PC-3 (cell line): ENCODE measurements at regions not wholly inside any gene's neighbourhood (a gene's known extent, or its start where the extent isn't known, plus 50 kb on each side); places are given as distances from the start of the nearest gene placed in this dataset.

Experiments
- ATAC-seq: fragments of 200-7000 bp; cut with Tn5 transposase; 2 replicates; pipeline ENCODE4 v1.9.1; 2020; ENCODE audit warnings: mild to moderate bottlenecking, moderate library complexity
- BruUV-seq: library from RNA; stranded (reverse); fragments of 400-500 nt; replicated peaks from 2 replicates; lab custom pipeline; 2021; lab: Mats Ljungman, UMichigan
- CTCF ChIA-PET: fragments of 300-600 bp; sonication (Branson Sonifier 250); formaldehyde crosslinking; loops from one replicate; lab custom pipeline; 2022; ENCODE audit warnings: antibody characterized with exemption; lab: Charles Lee
- POLR2A ChIA-PET: fragments of 300-600 bp; sonication (Branson Sonifier 250); formaldehyde crosslinking; loops from one replicate; lab custom pipeline; 2022; ENCODE audit warnings: antibody characterized with exemption; ENCODE audit not compliant: unreplicated experiment; lab: Charles Lee
- DNase-seq: peaks from one replicate; pipeline ENCODE4 v3.0.0-alpha.2; 2015
- H2AFZ ChIP-seq: fragments of 300-600 bp; sonication (generic); 2 replicates; pipeline ENCODE4 v1.6.0; 2016; ENCODE audit warnings: antibody characterized with exemption, low read length
- H3F3A ChIP-seq: fragments of 300-600 bp; sonication (generic); one replicate; pipeline ENCODE4 v1.6.0; 2017; ENCODE audit warnings: antibody characterized with exemption, low read length, control low read depth, mild to moderate bottlenecking; ENCODE audit not compliant: unreplicated experiment
- H3K27ac ChIP-seq: fragments of 300-600 bp; sonication (generic); 2 replicates; pipeline ENCODE4 v1.5.1; 2016; ENCODE audit warnings: mild to moderate bottlenecking, low read length
- H3K27me3 ChIP-seq: fragments of 300-600 bp; sonication (generic); 2 replicates; pipeline ENCODE4 v1.6.1; 2016; ENCODE audit warnings: low read length, mixed read lengths
- H3K36me3 ChIP-seq: fragments of 300-600 bp; sonication (generic); 2 replicates; pipeline ENCODE4 v1.6.1; 2016; ENCODE audit warnings: low read depth, mixed run types, low read length, mixed read lengths
- H3K4me1 ChIP-seq: fragments of 300-600 bp; sonication (generic); 2 replicates; pipeline ENCODE4 v1.5.1; 2016; ENCODE audit warnings: low read length; ENCODE audit not compliant: insufficient read depth
- H3K4me2 ChIP-seq: fragments of 300-600 bp; sonication (generic); 2 replicates; pipeline ENCODE4 v1.6.0; 2016; ENCODE audit warnings: low read length
- H3K4me3 ChIP-seq: fragments of 300-600 bp; sonication (generic); 2 replicates; pipeline ENCODE4 v1.5.1; 2016; ENCODE audit warnings: mild to moderate bottlenecking, low read length, mixed read lengths
- H3K79me2 ChIP-seq: fragments of 300-600 bp; sonication (generic); 2 replicates; pipeline ENCODE4 v1.6.1; 2017; ENCODE audit warnings: low read length, mixed read lengths
- H3K9ac ChIP-seq: fragments of 300-600 bp; sonication (generic); 2 replicates; pipeline ENCODE4 v1.6.0; 2016; ENCODE audit warnings: mild to moderate bottlenecking, low read length
- H3K9me2 ChIP-seq: fragments of 300-600 bp; sonication (generic); replicated peaks from 2 replicates; pipeline ENCODE4 v1.6.1; 2016; ENCODE audit warnings: mixed run types, low read length, mixed read lengths
- H3K9me3 ChIP-seq: fragments of 300-600 bp; sonication (generic); 2 replicates; pipeline ENCODE4 v1.6.1; 2016; ENCODE audit warnings: low read length, mixed read lengths
- H4K20me1 ChIP-seq: fragments of 300-600 bp; sonication (generic); 2 replicates; pipeline ENCODE4 v1.6.1; 2016; ENCODE audit warnings: low read length, mixed read lengths
- EZH2 ChIP-seq: fragments of 300-600 bp; sonication (generic); IDR thresholded peaks from one replicate; pipeline ENCODE4 v1.6.1; 2017; ENCODE audit warnings: antibody characterized with exemption, mild to moderate bottlenecking, low read length; ENCODE audit not compliant: unreplicated experiment
- EZH2phosphoT487 ChIP-seq: fragments of 300-600 bp; sonication (generic); IDR thresholded peaks from 2 replicates; pipeline ENCODE4 v1.6.1; 2018; ENCODE audit warnings: mild to moderate bottlenecking, antibody characterized with exemption, low read length, borderline replicate concordance
- intact Hi-C: fragments of 100-400 bp; cut with micrococcal nuclease; formaldehyde crosslinking; loops from 2 replicates; pipeline ENCODE4 v1.9.0; 2023
- TF ChIP-seq, protein P1 (sequence below): fragments of 300-600 bp; sonication (generic); conservative IDR thresholded peaks from 2 replicates; pipeline ENCODE4 v1.5.1; 2017; ENCODE audit warnings: antibody characterized with exemption, low read depth, mild to moderate bottlenecking, low read length

DNA sequence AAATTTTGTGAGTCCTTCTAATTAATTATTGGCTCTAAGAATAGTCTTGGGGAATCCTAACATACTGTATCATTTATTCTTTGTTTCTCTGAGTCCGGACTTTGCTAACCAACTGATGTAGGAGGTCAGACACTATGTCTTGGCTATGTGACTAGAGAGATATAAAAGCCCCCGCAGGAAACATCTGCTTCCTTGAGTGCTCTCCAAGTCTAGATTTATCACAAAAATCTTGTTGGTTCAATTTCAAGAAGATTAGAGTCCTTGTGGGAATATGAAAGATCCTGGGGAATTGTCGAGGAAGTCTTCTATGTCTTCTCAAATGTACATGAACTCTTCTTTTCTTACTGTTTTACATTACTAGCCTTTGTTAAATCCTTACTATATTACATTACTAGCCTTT lies 1712.5 kb downstream of the NCAM2 start:
- Histone ChIP-seq H3K4me2 (no peak overlapping the region), H3K4me3 (no peak overlapping the region), H3K9me3 (no peaks in the 10 kb centered on the region), H3K79me2 (no peaks in the 10 kb centered on the region), H3F3A (no peaks in the 10 kb centered on the region), H3K4me1 (no peaks in the 10 kb centered on the region), H4K20me1 (no peaks in the 10 kb centered on the region), H3K36me3 (no peaks in the 10 kb centered on the region), H3K9ac (no peak overlapping the region), H3K9me2 (no peaks in the 10 kb centered on the region), H2AFZ (no peak overlapping the region), H3K27ac (no peak overlapping the region), H3K27me3 (no peaks in the 10 kb centered on the region)
- intact Hi-C loops: no loop called here
- ATAC-seq (no peak), DNase-seq (no peak)
- POLR2A ChIA-PET: no interaction called here
- CTCF ChIA-PET: no interaction called here
- TF ChIP-seq EZH2: no peak
- TF ChIP-seq, protein P1, sequence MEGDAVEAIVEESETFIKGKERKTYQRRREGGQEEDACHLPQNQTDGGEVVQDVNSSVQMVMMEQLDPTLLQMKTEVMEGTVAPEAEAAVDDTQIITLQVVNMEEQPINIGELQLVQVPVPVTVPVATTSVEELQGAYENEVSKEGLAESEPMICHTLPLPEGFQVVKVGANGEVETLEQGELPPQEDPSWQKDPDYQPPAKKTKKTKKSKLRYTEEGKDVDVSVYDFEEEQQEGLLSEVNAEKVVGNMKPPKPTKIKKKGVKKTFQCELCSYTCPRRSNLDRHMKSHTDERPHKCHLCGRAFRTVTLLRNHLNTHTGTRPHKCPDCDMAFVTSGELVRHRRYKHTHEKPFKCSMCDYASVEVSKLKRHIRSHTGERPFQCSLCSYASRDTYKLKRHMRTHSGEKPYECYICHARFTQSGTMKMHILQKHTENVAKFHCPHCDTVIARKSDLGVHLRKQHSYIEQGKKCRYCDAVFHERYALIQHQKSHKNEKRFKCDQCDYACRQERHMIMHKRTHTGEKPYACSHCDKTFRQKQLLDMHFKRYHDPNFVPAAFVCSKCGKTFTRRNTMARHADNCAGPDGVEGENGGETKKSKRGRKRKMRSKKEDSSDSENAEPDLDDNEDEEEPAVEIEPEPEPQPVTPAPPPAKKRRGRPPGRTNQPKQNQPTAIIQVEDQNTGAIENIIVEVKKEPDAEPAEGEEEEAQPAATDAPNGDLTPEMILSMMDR: no peak
- no peak for TF ChIP-seq EZH2phosphoT487
- no TSS peak for BruUV-seq

DNA sequence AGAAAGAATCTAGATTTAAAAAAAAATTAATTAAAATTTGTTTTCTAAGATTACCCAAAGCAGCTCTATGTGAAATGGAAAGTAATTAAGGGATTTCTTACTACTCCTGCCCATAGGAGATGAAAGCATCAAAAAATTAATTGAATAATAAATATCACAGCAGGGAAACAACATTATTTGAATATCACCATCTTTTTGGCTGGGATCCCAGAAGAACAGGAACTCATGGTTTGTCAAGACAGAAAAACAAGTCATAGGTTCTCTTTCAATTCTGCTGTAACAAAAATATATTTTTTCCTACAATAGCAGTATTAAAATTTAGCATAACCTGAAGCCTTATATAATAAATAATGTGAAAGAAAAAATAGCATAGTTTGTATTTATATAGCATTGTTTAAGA lies 1713.4 kb downstream of the NCAM2 start:
- TF ChIP-seq EZH2phosphoT487 (no peak), EZH2 (no peak)
- TF ChIP-seq, protein P1: no peak

DNA sequence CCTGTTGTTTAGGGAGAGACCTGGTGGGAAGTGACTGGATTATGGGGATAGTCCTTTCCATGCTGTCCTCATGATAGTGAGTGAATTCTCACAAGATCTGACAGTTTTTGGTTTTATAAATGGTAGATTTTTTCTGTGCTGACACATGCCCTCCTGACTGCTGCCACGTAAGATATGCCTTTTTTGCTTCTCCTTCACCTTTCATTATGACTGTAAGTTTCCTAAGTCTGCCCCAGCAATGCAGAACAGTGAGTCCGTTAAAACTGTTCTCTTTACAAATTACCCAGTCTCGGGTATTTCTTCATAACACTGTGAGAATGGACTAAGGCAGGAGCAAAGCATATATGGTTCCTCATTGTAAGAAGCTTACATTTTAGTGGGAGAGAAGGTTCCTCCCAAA lies 1727.2 kb downstream of the NCAM2 start:
- DNase-seq (no peak), ATAC-seq (no peak)
- Histone ChIP-seq H3K4me3 (no peak overlapping the region), H2AFZ (no peak overlapping the region), H3K4me1 (no peaks in the 10 kb centered on the region), H3K27me3 (no peaks in the 10 kb centered on the region), H3K36me3 (peaks cover 2% of the 10 kb centered on the region; the same call in 1 of the 2 replicates), H3K27ac (no peak overlapping the region), H4K20me1 (no peaks in the 10 kb centered on the region), H3F3A (no peaks in the 10 kb centered on the region), H3K4me2 (no peak overlapping the region), H3K9me3 (peaks cover 46% of the 10 kb centered on the region), H3K9me2 (no peaks in the 10 kb centered on the region), H3K79me2 (no peaks in the 10 kb centered on the region), H3K9ac (no peak overlapping the region)
- no TSS peak for BruUV-seq
- intact Hi-C loops: no loop called here
- ChIA-PET CTCF (no interaction called here), POLR2A (no interaction called here)
- TF ChIP-seq, protein P1: no peak
- no peak for TF ChIP-seq EZH2
- TF ChIP-seq EZH2phosphoT487: no peak

More for the DNA sequence above, 1713.4 kb downstream of the NCAM2 start:
- Histone ChIP-seq H3K27me3 (no peaks in the 10 kb centered on the region), H3K9me2 (no peaks in the 10 kb centered on the region), H3K9me3 (no peaks in the 10 kb centered on the region), H3K27ac (no peak overlapping the region), H2AFZ (no peak overlapping the region), H3K36me3 (no peaks in the 10 kb centered on the region), H3K4me3 (no peak overlapping the region), H3K4me1 (no peaks in the 10 kb centered on the region), H3K9ac (no peak overlapping the region), H4K20me1 (no peaks in the 10 kb centered on the region), H3K4me2 (no peak overlapping the region), H3K79me2 (no peaks in the 10 kb centered on the region), H3F3A (no peaks in the 10 kb centered on the region)
- BruUV-seq: no TSS peak
- ATAC-seq (no peak), DNase-seq (peak; percentile 14)
- ChIA-PET CTCF (no interaction called here), POLR2A (no interaction called here)
- intact Hi-C loops: no loop called here
